GM23248 (cell line): ENCODE measurements at regions not wholly inside any gene's neighbourhood (a gene's known extent, or its start where the extent isn't known, plus 50 kb on each side); places are given as distances from the start of the nearest gene placed in this dataset.

ENCODE experiments used
- DNase-seq: peaks from one replicate; pipeline ENCODE4 v3.0.0-alpha.2; 2015
- H2AFZ ChIP-seq: fragments of 200-600 bp; sonication (generic); 2 replicates; pipeline ENCODE4 v1.6.1; 2016; ENCODE audit warnings: antibody characterized with exemption
- H3F3A ChIP-seq: fragments of 200-600 bp; sonication (generic); 2 replicates; pipeline ENCODE4 v1.6.1; 2016; ENCODE audit warnings: mild to moderate bottlenecking, antibody characterized with exemption, mixed run types; ENCODE audit not compliant: insufficient read depth
- H3K27ac ChIP-seq: fragments of 200-600 bp; sonication (generic); 2 replicates; pipeline ENCODE4 v1.5.1; 2016; ENCODE audit warnings: mild to moderate bottlenecking
- H3K27me3 ChIP-seq: fragments of 200-600 bp; sonication (generic); replicated peaks from 2 replicates; pipeline ENCODE4 v1.6.1; 2016; ENCODE audit warnings: mild to moderate bottlenecking; ENCODE audit not compliant: insufficient read depth
- H3K36me3 ChIP-seq: fragments of 200-600 bp; sonication (generic); 2 replicates; pipeline ENCODE4 v1.6.1; 2016; ENCODE audit warnings: low read depth, mild to moderate bottlenecking
- H3K4me1 ChIP-seq: fragments of 200-600 bp; sonication (generic); 2 replicates; pipeline ENCODE4 v1.6.1; 2016; ENCODE audit warnings: mild to moderate bottlenecking; ENCODE audit not compliant: insufficient read depth
- H3K4me2 ChIP-seq: fragments of 200-600 bp; sonication (generic); one replicate; pipeline ENCODE4 v1.6.1; 2016; ENCODE audit warnings: mild to moderate bottlenecking; ENCODE audit not compliant: unreplicated experiment
- H3K4me3 ChIP-seq: fragments of 200-600 bp; sonication (generic); 2 replicates; pipeline ENCODE4 v1.5.1; 2016; ENCODE audit warnings: mild to moderate bottlenecking
- H3K79me2 ChIP-seq: fragments of 200-600 bp; sonication (generic); 2 replicates; pipeline ENCODE4 v1.6.1; 2016; ENCODE audit warnings: mild to moderate bottlenecking; ENCODE audit not compliant: insufficient read depth
- H3K9ac ChIP-seq: fragments of 200-600 bp; sonication (generic); 2 replicates; pipeline ENCODE4 v1.6.1; 2016; ENCODE audit warnings: mild to moderate bottlenecking
- H3K9me2 ChIP-seq: fragments of 200-600 bp; sonication (generic); 2 replicates; pipeline ENCODE4 v1.6.1; 2016; ENCODE audit warnings: mixed run types, mild to moderate bottlenecking, moderate library complexity; ENCODE audit not compliant: insufficient read depth
- H3K9me3 ChIP-seq: fragments of 200-600 bp; sonication (generic); one replicate; pipeline ENCODE4 v1.6.1; 2017; ENCODE audit warnings: low read depth
- H4K20me1 ChIP-seq: fragments of 200-600 bp; sonication (generic); 2 replicates; pipeline ENCODE4 v1.6.0; 2016; ENCODE audit not compliant: insufficient read depth
- EZH2 ChIP-seq: fragments of 200-600 bp; sonication (generic); IDR thresholded peaks from 2 replicates; pipeline ENCODE4 v1.6.1; 2018; ENCODE audit warnings: antibody characterized with exemption, mild to moderate bottlenecking; ENCODE audit not compliant: insufficient read depth, poor library complexity, severe bottlenecking
- EZH2phosphoT487 ChIP-seq: fragments of 200-600 bp; sonication (generic); IDR thresholded peaks from 2 replicates; pipeline ENCODE4 v1.6.1; 2018; ENCODE audit warnings: antibody characterized with exemption, moderate library complexity, mild to moderate bottlenecking, low read depth; ENCODE audit not compliant: insufficient read depth
- WGBS, 2 experiments: methylation state at CpG; one replicate each; pipeline ENCODE4 v1.1.6; 2015 to 2017; ENCODE audit warnings: low lambda C conversion rate in 2 of 2, low coverage in 1 of 2; ENCODE audit errors: missing lambda C conversion rate in 2 of 2; 5-methylcytosine and 5-hydroxymethylcytosine counted together
- in situ Hi-C: fragments of 300-500 bp; cut with MboI; formaldehyde crosslinking; loops from 2 replicates; pipeline ENCODE4 v1.15.0; 2020

- Histone ChIP-seq H3K79me2 (no peaks in the 10 kb centered on the region), H3K4me2 (no peak overlapping the region), H4K20me1 (no peaks in the 10 kb centered on the region), H3K9me2 (no peaks in the 10 kb centered on the region), H2AFZ (no peak overlapping the region), H3K4me3 (no peak overlapping the region), H3F3A (no peaks in the 10 kb centered on the region), H3K36me3 (no peaks in the 10 kb centered on the region), H3K9ac (no peak overlapping the region), H3K27ac (no peak overlapping the region), H3K4me1 (no peaks in the 10 kb centered on the region), H3K9me3 (no peaks in the 10 kb centered on the region), H3K27me3 (no peaks in the 10 kb centered on the region)
- WGBS, 2 experiments: 12 to 13% methylated on average over 2 of the region's 2 CpGs
- in situ Hi-C loops: no loop called here
- TF ChIP-seq EZH2phosphoT487 (no peak), EZH2 (no peak)
- DNase-seq: peak; percentile 24
These were observed 102.8 kb upstream of the TFAP2D start for GRCh38 chr6:50610562-50610961.

- Histone ChIP-seq H3K36me3 (no peaks in the 10 kb centered on the region), H3F3A (no peaks in the 10 kb centered on the region), H3K9me2 (no peaks in the 10 kb centered on the region), H2AFZ (no peak overlapping the region), H3K4me2 (no peak overlapping the region), H3K4me1 (no peaks in the 10 kb centered on the region), H3K9me3 (no peaks in the 10 kb centered on the region), H3K27me3 (no peaks in the 10 kb centered on the region), H4K20me1 (no peaks in the 10 kb centered on the region), H3K79me2 (no peaks in the 10 kb centered on the region), H3K9ac (no peak overlapping the region), H3K4me3 (no peak overlapping the region), H3K27ac (no peak overlapping the region)
- no peak for DNase-seq
- no peak for TF ChIP-seq EZH2phosphoT487
- no peak for TF ChIP-seq EZH2
- in situ Hi-C loops: no loop called here
These were observed 77.9 kb upstream of the TFAP2D start for GRCh38 chr6:50635429-50635828.

GRCh38 chr6:50637267-50637666 is 76.1 kb upstream of the TFAP2D start:
- Histone ChIP-seq H3K9me3 (no peaks in the 10 kb centered on the region), H3K27ac (no peak overlapping the region), H3K36me3 (no peaks in the 10 kb centered on the region), H3K4me3 (no peak overlapping the region), H3K9ac (no peak overlapping the region), H3K79me2 (no peaks in the 10 kb centered on the region), H3F3A (no peaks in the 10 kb centered on the region), H3K27me3 (no peaks in the 10 kb centered on the region), H4K20me1 (no peaks in the 10 kb centered on the region), H2AFZ (no peak overlapping the region), H3K4me2 (no peak overlapping the region), H3K9me2 (no peaks in the 10 kb centered on the region), H3K4me1 (no peaks in the 10 kb centered on the region)
- no peak for DNase-seq
- in situ Hi-C loops: no loop called here
- TF ChIP-seq EZH2: no peak
- no peak for TF ChIP-seq EZH2phosphoT487
- WGBS, 2 experiments: 7 to 14% methylated on average over 4 of the region's 4 CpGs

GRCh38 chr6:50649086-50649485 is 64.2 kb upstream of the TFAP2D start:
- no peaks in the 10 kb centered on the region for H3K9me2 ChIP-seq

GRCh38 chr6:50653253-50653652 is 60.1 kb upstream of the TFAP2D start:
- H3K79me2 ChIP-seq: no peaks in the 10 kb centered on the region
- WGBS, 2 experiments: 2 to 4% methylated on average over 3 of the region's 3 CpGs
- DNase-seq: no peak

More at GRCh38 chr6:50649086-50649485, 64.2 kb upstream of the TFAP2D start:
- Histone ChIP-seq H3K79me2 (no peaks in the 10 kb centered on the region), H3K27ac (no peak overlapping the region), H3K36me3 (no peaks in the 10 kb centered on the region), H3K4me2 (no peak overlapping the region), H4K20me1 (no peaks in the 10 kb centered on the region), H3K27me3 (no peaks in the 10 kb centered on the region), H3K9me3 (no peaks in the 10 kb centered on the region), H3K4me1 (no peaks in the 10 kb centered on the region), H3F3A (no peaks in the 10 kb centered on the region), H3K4me3 (no peak overlapping the region), H2AFZ (no peak overlapping the region), H3K9ac (no peak overlapping the region)
- TF ChIP-seq EZH2 (no peak), EZH2phosphoT487 (no peak)
- WGBS, 2 experiments: 29 to 37% methylated on average over 2 of the region's 2 CpGs
- in situ Hi-C loops: no loop called here
- no peak for DNase-seq

More at GRCh38 chr6:50653253-50653652, 60.1 kb upstream of the TFAP2D start:
- in situ Hi-C loops: no loop called here
- Histone ChIP-seq H4K20me1 (no peaks in the 10 kb centered on the region), H3K4me1 (no peaks in the 10 kb centered on the region), H3K9me2 (no peaks in the 10 kb centered on the region), H3K27me3 (no peaks in the 10 kb centered on the region), H3K9me3 (no peaks in the 10 kb centered on the region), H2AFZ (no peak overlapping the region), H3K9ac (no peak overlapping the region), H3K4me2 (no peak overlapping the region), H3K27ac (no peak overlapping the region), H3K36me3 (no peaks in the 10 kb centered on the region), H3F3A (no peaks in the 10 kb centered on the region), H3K4me3 (no peak overlapping the region)
- TF ChIP-seq EZH2phosphoT487 (no peak), EZH2 (no peak)
